GM12878 (cell line): ENCODE measurements at regions not wholly inside any gene's neighbourhood (a gene's known extent, or its start where the extent isn't known, plus 50 kb on each side); places are given as distances from the start of the nearest gene placed in this dataset.
A peak's percentile ranks its signal among the peaks of the same experiment; 100 is the strongest.

Source experiments
- ATAC-seq: fragments of 200-7000 bp; cut with Tn5 transposase; 3 replicates; pipeline ENCODE4 v1.9.1; 2020; ENCODE audit warnings: mild to moderate bottlenecking, moderate library complexity
- BruUV-seq: library from RNA; stranded (reverse); fragments of 400-500 nt; replicated peaks from 2 replicates; lab custom pipeline; 2021; lab: Mats Ljungman, UMichigan
- CTCF ChIA-PET: fragments of 300-600 bp; sonication (Branson Sonifier 250); formaldehyde crosslinking; extraction: SDS; loops from one replicate; lab custom pipeline; 2021; ENCODE audit warnings: inconsistent platforms; lab: Yijun Ruan, JAX
- POLR2A ChIA-PET: fragments of 350-600 bp; formaldehyde crosslinking; extraction: SDS; loops from one replicate; lab custom pipeline; 2021; ENCODE audit warnings: inconsistent platforms; lab: Charles Lee
- RAD21 ChIA-PET: fragments of 300-600 bp; sonication (Branson Sonifier 250); formaldehyde crosslinking; loops from one replicate; lab custom pipeline; 2023; ENCODE audit warnings: antibody characterized with exemption; ENCODE audit not compliant: unreplicated experiment; lab: Charles Lee
- SMC1A ChIA-PET: fragments of 300-600 bp; sonication (Branson Sonifier 250); formaldehyde crosslinking; loops from one replicate; lab custom pipeline; 2023; ENCODE audit not compliant: unreplicated experiment, uncharacterized antibody; lab: Charles Lee
- DNase-seq: peaks from one replicate; pipeline ENCODE4 v3.0.0-alpha.2; 2011; ENCODE audit warnings: low read depth, low spot score
- FAIRE-seq: peaks from 3 replicates; lab custom pipeline; 2011; peaks lifted over from hg19 to GRCh38; lab: Jason Lieb, UNC
- H2AFZ ChIP-seq: 2 replicates; pipeline ENCODE4 v1.6.0; 2011; ENCODE audit warnings: low read depth, low read length, control low read depth; ENCODE audit not compliant: control insufficient read depth
- H3K27ac ChIP-seq: 2 replicates; pipeline ENCODE4 v1.5.1; 2011; ENCODE audit warnings: control low read depth; ENCODE audit not compliant: control insufficient read depth, insufficient read depth
- H3K27me3 ChIP-seq, 2 experiments: replicated peaks in 1 of 2; 2 replicates each; pipeline versions ENCODE4 v1.6.0 to v1.6.1; 2011; ENCODE audit warnings: low read length in 1 of 2; ENCODE audit not compliant: control insufficient read depth in 2 of 2, insufficient read depth in 2 of 2
- H3K36me3 ChIP-seq, 2 experiments: 2 replicates each; pipeline ENCODE4 v1.5.1; 2011; ENCODE audit warnings: low read length in 1 of 2; ENCODE audit not compliant: control insufficient read depth in 2 of 2, insufficient read depth in 2 of 2
- H3K4me1 ChIP-seq: 2 replicates; pipeline ENCODE4 v1.6.1; 2011; ENCODE audit warnings: mild to moderate bottlenecking, low read length, moderate library complexity, mixed read lengths; ENCODE audit not compliant: control insufficient read depth, insufficient read depth
- H3K4me2 ChIP-seq: 2 replicates; pipeline ENCODE4 v1.6.0; 2011; ENCODE audit warnings: control low read depth; ENCODE audit not compliant: control insufficient read depth, insufficient read depth
- H3K4me3 ChIP-seq: fragments of 200-600 bp; sonication (generic); 2 replicates; pipeline ENCODE4 v1.5.1; 2016
- H3K79me2 ChIP-seq: 2 replicates; pipeline ENCODE4 v1.6.0; 2011; ENCODE audit warnings: low read length; ENCODE audit not compliant: control insufficient read depth, insufficient read depth
- H3K9ac ChIP-seq: 2 replicates; pipeline ENCODE4 v1.8.0; 2011; ENCODE audit warnings: low read length, control low read depth, mixed read lengths; ENCODE audit not compliant: control insufficient read depth, insufficient read depth
- H3K9me3 ChIP-seq: replicated peaks from 3 replicates; pipeline ENCODE4 v1.5.1; 2011; ENCODE audit warnings: mild to moderate bottlenecking, low read length; ENCODE audit not compliant: control insufficient read depth, insufficient read depth
- H4K20me1 ChIP-seq: 2 replicates; pipeline ENCODE4 v1.6.0; 2011; ENCODE audit not compliant: control insufficient read depth, insufficient read depth
- BCL11A ChIP-seq: IDR thresholded peaks from 2 replicates; pipeline ENCODE4 v1.6.1; 2011; ENCODE audit warnings: low read depth, low read length
- CBFB ChIP-seq: IDR thresholded peaks from 2 replicates; pipeline ENCODE4 v1.6.1; 2016; ENCODE audit warnings: antibody characterized with exemption, low read depth
- CBX3 ChIP-seq: fragments of 200-600 bp; sonication (generic); IDR thresholded peaks from 2 replicates; pipeline ENCODE4 v1.6.1; 2016; ENCODE audit warnings: low read depth, borderline replicate concordance
- CHD2 ChIP-seq: IDR thresholded peaks from 2 replicates; pipeline ENCODE4 v1.6.1; 2011; ENCODE audit warnings: low read depth, low read length, improper control_type of control experiment, borderline replicate concordance
- CREM ChIP-seq: IDR thresholded peaks from 2 replicates; pipeline ENCODE4 v1.6.1; 2014; ENCODE audit warnings: antibody characterized with exemption, low read depth
- IKZF2 ChIP-seq, 2 experiments: fragments of 450-650 bp; IDR thresholded peaks; 2 replicates each; pipeline ENCODE4 v1.6.1; 2017; ENCODE audit warnings: mild to moderate bottlenecking in 2 of 2, moderate library complexity in 2 of 2
- KDM1A ChIP-seq: fragments of 200-600 bp; sonication (generic); IDR thresholded peaks from 2 replicates; pipeline ENCODE4 v1.6.1; 2016; ENCODE audit warnings: borderline replicate concordance
- POLR2AphosphoS2 ChIP-seq: IDR thresholded peaks from 2 replicates; pipeline ENCODE4 v1.6.1; 2011; ENCODE audit warnings: low read depth, mild to moderate bottlenecking, low read length, improper control_type of control experiment, moderate library complexity
- RB1 ChIP-seq: fragments of 450-650 bp; formaldehyde crosslinking; IDR thresholded peaks from 2 replicates; pipeline ENCODE4 v1.6.1; 2017; ENCODE audit warnings: mild to moderate bottlenecking, borderline replicate concordance
- SIN3A ChIP-seq: IDR thresholded peaks from 2 replicates; pipeline ENCODE4 v1.6.1; 2012; ENCODE audit warnings: low read depth, low read length, improper control_type of control experiment
- SUZ12 ChIP-seq: fragments of 200-600 bp; sonication (generic); IDR thresholded peaks from one replicate; pipeline ENCODE4 v1.6.1; 2018; ENCODE audit warnings: antibody characterized with exemption, mild to moderate bottlenecking; ENCODE audit not compliant: unreplicated experiment
- whole genome bisulfite sequencing: methylation state at CpG from one replicate; pipeline ENCODE4 v1.1.6; 2016; ENCODE audit warnings: low lambda C conversion rate; ENCODE audit not compliant: insufficient replicate concordance, insufficient coverage; ENCODE audit errors: missing lambda C conversion rate; 5-methylcytosine and 5-hydroxymethylcytosine counted together
- in situ Hi-C: fragments of 300-500 bp; cut with MboI; formaldehyde crosslinking; loops from 9 replicates; pipeline ENCODE4 v1.14.3; 2018; ENCODE audit warnings: mixed read lengths
- intact Hi-C: fragments of 100-400 bp; cut with micrococcal nuclease; formaldehyde crosslinking; loops from one replicate; pipeline ENCODE4 v1.14.2; 2022; ENCODE audit not compliant: unreplicated experiment
- TF ChIP-seq, protein P1 (sequence below): IDR thresholded peaks from 2 replicates; pipeline ENCODE4 v1.6.1; 2011; ENCODE audit warnings: low read depth, mild to moderate bottlenecking, low read length, moderate library complexity, borderline replicate concordance; ENCODE audit errors: extremely low read depth
- TF ChIP-seq, protein P2 (sequence below): IDR thresholded peaks from 2 replicates; pipeline ENCODE4 v1.6.1; 2012; ENCODE audit warnings: low read length, inconsistent platforms
- TF ChIP-seq, protein P3 (sequence below): IDR thresholded peaks from 2 replicates; pipeline ENCODE4 v1.6.1; 2011; ENCODE audit warnings: borderline replicate concordance, low read depth, mild to moderate bottlenecking, moderate library complexity, mixed read lengths, low read length; ENCODE audit not compliant: insufficient read depth; ENCODE audit errors: extremely low read length
- TF ChIP-seq, protein P4 (sequence below): IDR thresholded peaks from 2 replicates; pipeline ENCODE4 v1.6.1; 2011; ENCODE audit warnings: low read depth, low read length, improper control_type of control experiment, borderline replicate concordance
- TF ChIP-seq, protein P5 (sequence below): fragments of 450-650 bp; IDR thresholded peaks from 2 replicates; pipeline ENCODE4 v1.6.1; 2018; ENCODE audit warnings: mild to moderate bottlenecking, low read depth, moderate library complexity; ENCODE audit not compliant: partially characterized antibody
- TF ChIP-seq, protein P6 (sequence below): fragments of 450-650 bp; IDR thresholded peaks from 2 replicates; pipeline ENCODE4 v1.6.1; 2016; ENCODE audit warnings: mild to moderate bottlenecking

DNA sequence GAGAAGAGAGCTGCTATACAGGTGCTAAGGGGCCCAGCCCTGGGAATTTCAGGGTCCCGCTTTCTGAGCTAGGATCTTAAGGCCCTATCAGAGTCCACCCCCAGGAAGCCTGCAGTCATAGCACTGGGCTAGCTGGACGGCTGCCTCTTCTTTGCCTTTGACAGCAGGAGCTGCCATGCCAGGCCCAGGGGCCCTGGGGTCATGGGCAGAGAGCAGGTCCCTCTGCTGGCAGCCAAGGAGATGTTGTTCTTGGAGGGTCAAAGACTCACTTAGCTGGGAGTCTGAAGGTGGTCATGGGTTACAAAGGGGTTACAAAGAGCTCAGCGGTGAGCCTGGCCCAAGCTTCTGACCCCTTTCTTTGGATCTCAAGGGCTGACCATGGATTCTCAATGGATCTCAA lies 52.7 kb downstream of the RPP21 start:
- Histone ChIP-seq H3K9me3 (no peaks in the 10 kb centered on the region), H3K36me3 (no peaks in the 10 kb centered on the region), H3K4me3 (no peak overlapping the region), H3K4me2 (no peak overlapping the region), H2AFZ (no peak overlapping the region), H3K9ac (no peak overlapping the region), H3K27me3 (peaks cover 0 to 3% of the 10 kb centered on the region in 2 experiments; a peak in 3 of 4 replicates), H3K27ac (no peak overlapping the region), H4K20me1 (peaks cover 3% of the 10 kb centered on the region; the same call in 1 of the 2 replicates), H3K79me2 (no peaks in the 10 kb centered on the region), H3K4me1 (no peaks in the 10 kb centered on the region)
- ChIA-PET SMC1A (interaction anchor here (0.7 to 2.0 kb wide), 5 partner anchors 9 to 178 kb away, joined by 3 to 10 read pairs (median 5); no protein-coding TSS in a partner anchor), RAD21 (interaction anchor here (1.0 to 3.4 kb wide), 5 partner anchors 9 to 294 kb away, joined by 3 to 14 read pairs (median 5); no protein-coding TSS in a partner anchor), POLR2A (no interaction called here), CTCF (interaction anchor here (0.6 to 4.3 kb wide), 16 partner anchors 16 to 192 kb away, joined by 3 to 53 read pairs (median 4); no protein-coding TSS in a partner anchor)
- ATAC-seq (peak; percentile 52), DNase-seq (no peak), FAIRE-seq (no peak)
- no TSS peak for BruUV-seq
- in situ Hi-C loops = loop anchor here (5.0 kb wide), 1 partner anchor 160 kb away; no protein-coding TSS in a partner anchor
- intact Hi-C loops = loop anchor here (1.0 to 2.0 kb wide), 3 partner anchors 40 to 179 kb away; no protein-coding TSS in a partner anchor
- WGBS = 45% methylated on average over 3 of the region's 3 CpGs
- TF ChIP-seq, protein P1, sequence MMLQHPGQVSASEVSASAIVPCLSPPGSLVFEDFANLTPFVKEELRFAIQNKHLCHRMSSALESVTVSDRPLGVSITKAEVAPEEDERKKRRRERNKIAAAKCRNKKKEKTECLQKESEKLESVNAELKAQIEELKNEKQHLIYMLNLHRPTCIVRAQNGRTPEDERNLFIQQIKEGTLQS = no peak
- TF ChIP-seq POLR2AphosphoS2 (no peak), SIN3A (no peak), SUZ12 (no peak), RB1 (no peak), CBX3 (no peak), KDM1A (no peak), CBFB (no peak), IKZF2 (IDR thresholded peaks at IDR 0.05) (no peak), CREM (no peak), CHD2 (no peak), BCL11A (no peak)
- TF ChIP-seq, protein P2, sequence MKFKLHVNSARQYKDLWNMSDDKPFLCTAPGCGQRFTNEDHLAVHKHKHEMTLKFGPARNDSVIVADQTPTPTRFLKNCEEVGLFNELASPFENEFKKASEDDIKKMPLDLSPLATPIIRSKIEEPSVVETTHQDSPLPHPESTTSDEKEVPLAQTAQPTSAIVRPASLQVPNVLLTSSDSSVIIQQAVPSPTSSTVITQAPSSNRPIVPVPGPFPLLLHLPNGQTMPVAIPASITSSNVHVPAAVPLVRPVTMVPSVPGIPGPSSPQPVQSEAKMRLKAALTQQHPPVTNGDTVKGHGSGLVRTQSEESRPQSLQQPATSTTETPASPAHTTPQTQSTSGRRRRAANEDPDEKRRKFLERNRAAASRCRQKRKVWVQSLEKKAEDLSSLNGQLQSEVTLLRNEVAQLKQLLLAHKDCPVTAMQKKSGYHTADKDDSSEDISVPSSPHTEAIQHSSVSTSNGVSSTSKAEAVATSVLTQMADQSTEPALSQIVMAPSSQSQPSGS = no peak
- TF ChIP-seq, protein P3, sequence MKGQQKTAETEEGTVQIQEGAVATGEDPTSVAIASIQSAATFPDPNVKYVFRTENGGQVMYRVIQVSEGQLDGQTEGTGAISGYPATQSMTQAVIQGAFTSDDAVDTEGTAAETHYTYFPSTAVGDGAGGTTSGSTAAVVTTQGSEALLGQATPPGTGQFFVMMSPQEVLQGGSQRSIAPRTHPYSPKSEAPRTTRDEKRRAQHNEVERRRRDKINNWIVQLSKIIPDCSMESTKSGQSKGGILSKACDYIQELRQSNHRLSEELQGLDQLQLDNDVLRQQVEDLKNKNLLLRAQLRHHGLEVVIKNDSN = no peak
- TF ChIP-seq, protein P4, sequence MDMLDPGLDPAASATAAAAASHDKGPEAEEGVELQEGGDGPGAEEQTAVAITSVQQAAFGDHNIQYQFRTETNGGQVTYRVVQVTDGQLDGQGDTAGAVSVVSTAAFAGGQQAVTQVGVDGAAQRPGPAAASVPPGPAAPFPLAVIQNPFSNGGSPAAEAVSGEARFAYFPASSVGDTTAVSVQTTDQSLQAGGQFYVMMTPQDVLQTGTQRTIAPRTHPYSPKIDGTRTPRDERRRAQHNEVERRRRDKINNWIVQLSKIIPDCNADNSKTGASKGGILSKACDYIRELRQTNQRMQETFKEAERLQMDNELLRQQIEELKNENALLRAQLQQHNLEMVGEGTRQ = no peak
- TF ChIP-seq, protein P5, sequence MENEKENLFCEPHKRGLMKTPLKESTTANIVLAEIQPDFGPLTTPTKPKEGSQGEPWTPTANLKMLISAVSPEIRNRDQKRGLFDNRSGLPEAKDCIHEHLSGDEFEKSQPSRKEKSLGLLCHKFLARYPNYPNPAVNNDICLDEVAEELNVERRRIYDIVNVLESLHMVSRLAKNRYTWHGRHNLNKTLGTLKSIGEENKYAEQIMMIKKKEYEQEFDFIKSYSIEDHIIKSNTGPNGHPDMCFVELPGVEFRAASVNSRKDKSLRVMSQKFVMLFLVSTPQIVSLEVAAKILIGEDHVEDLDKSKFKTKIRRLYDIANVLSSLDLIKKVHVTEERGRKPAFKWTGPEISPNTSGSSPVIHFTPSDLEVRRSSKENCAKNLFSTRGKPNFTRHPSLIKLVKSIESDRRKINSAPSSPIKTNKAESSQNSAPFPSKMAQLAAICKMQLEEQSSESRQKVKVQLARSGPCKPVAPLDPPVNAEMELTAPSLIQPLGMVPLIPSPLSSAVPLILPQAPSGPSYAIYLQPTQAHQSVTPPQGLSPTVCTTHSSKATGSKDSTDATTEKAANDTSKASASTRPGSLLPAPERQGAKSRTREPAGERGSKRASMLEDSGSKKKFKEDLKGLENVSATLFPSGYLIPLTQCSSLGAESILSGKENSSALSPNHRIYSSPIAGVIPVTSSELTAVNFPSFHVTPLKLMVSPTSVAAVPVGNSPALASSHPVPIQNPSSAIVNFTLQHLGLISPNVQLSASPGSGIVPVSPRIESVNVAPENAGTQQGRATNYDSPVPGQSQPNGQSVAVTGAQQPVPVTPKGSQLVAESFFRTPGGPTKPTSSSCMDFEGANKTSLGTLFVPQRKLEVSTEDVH = no peak
- TF ChIP-seq, protein P6, sequence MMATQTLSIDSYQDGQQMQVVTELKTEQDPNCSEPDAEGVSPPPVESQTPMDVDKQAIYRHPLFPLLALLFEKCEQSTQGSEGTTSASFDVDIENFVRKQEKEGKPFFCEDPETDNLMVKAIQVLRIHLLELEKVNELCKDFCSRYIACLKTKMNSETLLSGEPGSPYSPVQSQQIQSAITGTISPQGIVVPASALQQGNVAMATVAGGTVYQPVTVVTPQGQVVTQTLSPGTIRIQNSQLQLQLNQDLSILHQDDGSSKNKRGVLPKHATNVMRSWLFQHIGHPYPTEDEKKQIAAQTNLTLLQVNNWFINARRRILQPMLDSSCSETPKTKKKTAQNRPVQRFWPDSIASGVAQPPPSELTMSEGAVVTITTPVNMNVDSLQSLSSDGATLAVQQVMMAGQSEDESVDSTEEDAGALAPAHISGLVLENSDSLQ = no peak
